DND-41 (cell line): ENCODE measurements at regions not wholly inside any gene's neighbourhood (a gene's known extent, or its start where the extent isn't known, plus 50 kb on each side); places are given as distances from the start of the nearest gene placed in this dataset.

Source experiments
- ATAC-seq: fragments of 200-7000 bp; cut with Tn5 transposase; 3 replicates; pipeline ENCODE4 v1.9.1; 2021; ENCODE audit warnings: low read depth; ENCODE audit not compliant: insufficient read depth
- DNase-seq: peaks from one replicate; pipeline ENCODE4 v3.0.0-alpha.2; 2020
- H2AFZ ChIP-seq: 2 replicates; pipeline ENCODE4 v1.6.0; 2012; ENCODE audit warnings: low read depth, low read length
- H3K27ac ChIP-seq: 2 replicates; pipeline ENCODE4 v1.5.1; 2012; ENCODE audit warnings: low read length, inconsistent platforms
- H3K27me3 ChIP-seq: fragments of 200-600 bp; sonication (generic); 2 replicates; pipeline ENCODE4 v1.6.0; 2012; ENCODE audit warnings: low read length, mild to moderate bottlenecking, inconsistent platforms; ENCODE audit not compliant: insufficient read depth, poor library complexity
- H3K36me3 ChIP-seq: 2 replicates; pipeline ENCODE4 v1.5.1; 2012; ENCODE audit warnings: low read length, inconsistent platforms; ENCODE audit not compliant: insufficient read depth
- H3K4me1 ChIP-seq: 2 replicates; pipeline ENCODE4 v1.5.1; 2012; ENCODE audit warnings: mild to moderate bottlenecking, low read length; ENCODE audit not compliant: insufficient read depth
- H3K4me2 ChIP-seq: 2 replicates; pipeline ENCODE4 v1.6.0; 2012; ENCODE audit warnings: mild to moderate bottlenecking, moderate library complexity, low read length, inconsistent platforms; ENCODE audit not compliant: insufficient read depth
- H3K4me3 ChIP-seq, 2 experiments: fragments of 200-600 bp in 1 of 2; shearing (Covaris generic) in 1 of 2; 2 replicates each; pipeline ENCODE4 v1.5.1; 2012 to 2016; ENCODE audit warnings: inconsistent platforms in 2 of 2, low read length in 2 of 2, mild to moderate bottlenecking in 2 of 2, low read depth in 1 of 2, moderate library complexity in 1 of 2
- H3K79me2 ChIP-seq: 2 replicates; pipeline ENCODE4 v1.6.0; 2012; ENCODE audit warnings: low read length, inconsistent platforms; ENCODE audit not compliant: insufficient read depth
- H3K9ac ChIP-seq: 2 replicates; pipeline ENCODE4 v1.6.0; 2012; ENCODE audit warnings: low read depth, mild to moderate bottlenecking, inconsistent platforms, low read length, moderate library complexity
- H3K9me3 ChIP-seq: 2 replicates; pipeline ENCODE4 v1.5.1; 2012; ENCODE audit warnings: low read length, moderate library complexity, mild to moderate bottlenecking, inconsistent platforms; ENCODE audit not compliant: insufficient read depth, severe bottlenecking
- H4K20me1 ChIP-seq: 2 replicates; pipeline ENCODE4 v1.6.0; 2012; ENCODE audit warnings: low read length; ENCODE audit not compliant: insufficient read depth
- CTCF ChIP-seq: IDR thresholded peaks from 2 replicates; pipeline ENCODE4 v1.5.1; 2012; ENCODE audit warnings: borderline replicate concordance, low read length, moderate library complexity, mild to moderate bottlenecking; ENCODE audit not compliant: poor library complexity, severe bottlenecking; ENCODE audit errors: extremely low read depth
- EZH2 ChIP-seq: IDR thresholded peaks from 3 replicates; pipeline ENCODE4 v1.6.1; 2012; ENCODE audit warnings: borderline replicate concordance, low read depth, mild to moderate bottlenecking, moderate library complexity, low read length, inconsistent platforms; ENCODE audit not compliant: severe bottlenecking

DNA sequence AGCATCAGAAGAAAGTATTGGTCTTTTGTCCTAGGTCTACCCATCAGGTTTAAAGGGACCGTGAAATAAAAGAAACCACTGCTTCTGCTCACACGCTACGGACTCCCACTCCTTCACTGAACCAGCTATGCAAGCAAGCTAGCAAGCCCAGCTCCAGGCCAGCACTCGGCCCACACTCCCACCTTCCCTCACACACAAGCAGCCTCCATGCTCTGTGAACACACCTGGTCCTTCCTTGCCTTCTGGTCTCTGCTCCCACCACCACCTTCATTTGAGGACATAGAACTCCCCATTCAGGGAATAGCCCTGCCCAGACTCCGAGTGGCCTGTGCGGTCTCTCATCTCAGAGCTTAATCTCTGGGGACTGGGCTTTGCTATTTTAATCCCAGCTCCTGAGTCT, 436.4 kb upstream of the CDH4 start:
- peaks cover 2% of the 10 kb centered on the region for H3K27me3 ChIP-seq
- H3K4me1 ChIP-seq: peaks cover 18% of the 10 kb centered on the region
- H3K79me2 ChIP-seq: no peaks in the 10 kb centered on the region
- DNase-seq (no peak), ATAC-seq (no peak)
- no peaks in the 10 kb centered on the region for H4K20me1 ChIP-seq
- no peaks in the 10 kb centered on the region for H3K36me3 ChIP-seq
- no peak overlapping the region for H3K4me3 ChIP-seq
- no peak for TF ChIP-seq CTCF
- TF ChIP-seq EZH2: no peak
- no peak overlapping the region for H3K4me2 ChIP-seq
- H3K27ac ChIP-seq: no peak overlapping the region
- H3K9me3 ChIP-seq: peaks cover 14% of the 10 kb centered on the region
- no peak overlapping the region for H3K9ac ChIP-seq
- no peak overlapping the region for H2AFZ ChIP-seq

DNA sequence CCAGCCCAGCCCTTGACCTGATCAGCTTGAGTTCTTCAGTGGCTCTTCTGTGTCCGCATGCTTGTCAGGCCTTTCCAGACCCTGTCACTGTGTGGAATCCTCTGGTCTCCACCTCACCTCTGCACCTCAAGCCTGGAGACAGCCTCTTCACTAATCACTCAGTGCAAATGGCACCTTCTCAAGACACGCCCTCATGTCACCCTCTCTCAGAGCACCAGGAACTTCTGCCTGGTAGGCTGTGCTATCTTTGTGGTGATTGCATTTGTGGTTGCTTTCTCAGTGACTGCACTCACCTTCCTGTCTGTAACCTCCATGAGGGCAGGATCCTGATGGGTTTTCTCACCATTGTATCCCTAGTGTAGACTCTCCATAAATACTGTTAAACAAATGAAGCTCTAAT, 435.2 kb upstream of the CDH4 start:
- Histone ChIP-seq H3K4me2 (no peak overlapping the region), H3K4me3 (no peak overlapping the region), H3K27me3 (peaks cover 2% of the 10 kb centered on the region), H3K9me3 (peaks cover 14% of the 10 kb centered on the region), H3K4me1 (peaks cover 31% of the 10 kb centered on the region), H3K9ac (no peak overlapping the region), H2AFZ (no peak overlapping the region), H3K36me3 (no peaks in the 10 kb centered on the region), H3K27ac (no peak overlapping the region), H3K79me2 (no peaks in the 10 kb centered on the region), H4K20me1 (no peaks in the 10 kb centered on the region)
- ATAC-seq (no peak), DNase-seq (no peak)
- TF ChIP-seq EZH2 (no peak), CTCF (no peak)

GRCh38 chr20:60817891-60818290, 434.2 kb upstream of the CDH4 start:
- H3K9ac ChIP-seq: no peak overlapping the region
- DNase-seq (no peak), ATAC-seq (no peak)
- H3K27me3 ChIP-seq: no peaks in the 10 kb centered on the region
- H2AFZ ChIP-seq: no peak overlapping the region
- H3K79me2 ChIP-seq: no peaks in the 10 kb centered on the region
- H3K9me3 ChIP-seq: peaks cover 14% of the 10 kb centered on the region
- no peak overlapping the region for H3K4me2 ChIP-seq
- H4K20me1 ChIP-seq: no peaks in the 10 kb centered on the region
- H3K27ac ChIP-seq: no peak overlapping the region
- H3K4me1 ChIP-seq: peaks cover 37% of the 10 kb centered on the region
- no peak overlapping the region for H3K4me3 ChIP-seq
- no peaks in the 10 kb centered on the region for H3K36me3 ChIP-seq
- no peak for TF ChIP-seq EZH2
- no peak for TF ChIP-seq CTCF

- H3K4me3 ChIP-seq: no peak overlapping the region
- peaks cover 37% of the 10 kb centered on the region for H3K4me1 ChIP-seq
- H3K9ac ChIP-seq: no peak overlapping the region
- H3K9me3 ChIP-seq: peaks cover 14% of the 10 kb centered on the region
- peak; percentile 24 for DNase-seq
- H3K27ac ChIP-seq: peak overlapping the region; percentile 61
- no peak for ATAC-seq
- TF ChIP-seq CTCF: no peak
- no peak for TF ChIP-seq EZH2
- no peak overlapping the region; the same call in 1 of the 2 replicates for H3K4me2 ChIP-seq
- no peaks in the 10 kb centered on the region for H4K20me1 ChIP-seq
- H3K36me3 ChIP-seq: no peaks in the 10 kb centered on the region
- H3K27me3 ChIP-seq: no peaks in the 10 kb centered on the region
- no peak overlapping the region for H2AFZ ChIP-seq
- H3K79me2 ChIP-seq: no peaks in the 10 kb centered on the region
Observed at GRCh38 chr20:60819511-60819910, 432.6 kb upstream of the CDH4 start.
